GM21381 (cell line): ENCODE measurements at regions not wholly inside any gene's neighbourhood (a gene's known extent, or its start where the extent isn't known, plus 50 kb on each side); places are given as distances from the start of the nearest gene placed in this dataset.

Experiments
- ATAC-seq: cut with Tn5 transposase; IDR thresholded peaks from one replicate; pipeline ENCODE4 v1.9.1; 2021; ENCODE audit warnings: mild to moderate bottlenecking, moderate library complexity; ENCODE audit not compliant: unreplicated experiment

DNA sequence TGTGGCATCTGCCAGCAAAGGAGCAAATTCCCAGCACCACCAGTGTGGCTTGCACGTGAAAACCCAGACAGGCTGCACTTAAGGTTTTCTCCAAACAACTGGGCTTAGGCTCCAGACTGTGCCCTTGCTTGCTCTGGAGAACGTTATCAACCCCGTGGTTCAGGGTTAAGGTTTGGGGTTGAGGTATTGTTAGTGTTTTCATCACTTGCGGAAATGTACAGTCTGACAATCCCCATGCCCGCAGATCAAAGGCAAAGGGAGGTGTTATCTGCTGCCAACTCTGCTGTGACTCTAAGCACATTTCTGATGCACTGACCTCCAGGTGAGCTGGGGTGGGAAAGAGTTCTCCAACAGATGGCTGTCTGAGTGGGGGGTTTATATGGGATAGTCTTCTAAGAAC, 253.5 kb upstream of the NT5C1B start:
- no peak for ATAC-seq

DNA sequence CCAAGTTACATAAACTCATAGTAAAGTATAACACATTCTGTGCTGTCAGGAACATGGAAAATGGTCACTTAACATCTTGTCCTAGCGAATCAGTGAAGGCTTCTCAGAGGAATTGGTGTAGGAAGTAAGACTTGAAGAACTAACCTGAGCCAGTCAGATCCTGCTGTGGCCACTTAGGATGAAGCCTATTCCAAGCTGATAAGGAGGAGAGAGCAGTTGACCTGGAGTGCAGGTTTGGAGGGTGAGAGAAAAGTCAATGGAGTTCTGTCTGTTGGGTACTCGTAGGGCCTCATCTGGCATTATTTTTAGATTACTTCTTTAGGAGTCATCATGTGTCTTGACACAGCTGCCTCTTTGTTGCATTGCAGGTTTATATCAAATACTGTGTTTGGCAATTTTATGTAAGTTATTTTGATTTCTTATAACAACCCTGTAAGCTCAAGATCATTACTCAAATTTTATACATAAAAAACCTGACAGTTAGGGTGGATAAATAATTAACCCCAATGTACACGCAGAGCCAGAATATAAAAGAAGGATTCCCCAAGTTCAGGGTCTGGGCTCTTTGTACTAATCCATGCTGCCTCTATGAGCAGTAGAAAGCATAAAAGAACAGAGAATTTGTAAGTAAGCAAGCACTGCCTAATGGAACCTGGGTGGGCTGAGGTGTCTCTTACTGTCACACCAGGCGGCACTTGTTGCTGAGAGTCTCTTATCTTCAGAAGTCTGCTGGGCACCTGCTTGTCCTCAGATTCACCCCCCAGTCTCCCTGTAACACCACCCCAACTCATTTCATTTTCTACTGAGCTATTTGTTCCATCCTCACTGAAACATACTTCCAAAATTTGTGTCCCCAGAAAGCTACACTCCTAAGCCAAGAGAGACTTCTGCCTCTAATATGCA, 252.1 kb upstream of the NT5C1B start:
- no peak for ATAC-seq

DNA sequence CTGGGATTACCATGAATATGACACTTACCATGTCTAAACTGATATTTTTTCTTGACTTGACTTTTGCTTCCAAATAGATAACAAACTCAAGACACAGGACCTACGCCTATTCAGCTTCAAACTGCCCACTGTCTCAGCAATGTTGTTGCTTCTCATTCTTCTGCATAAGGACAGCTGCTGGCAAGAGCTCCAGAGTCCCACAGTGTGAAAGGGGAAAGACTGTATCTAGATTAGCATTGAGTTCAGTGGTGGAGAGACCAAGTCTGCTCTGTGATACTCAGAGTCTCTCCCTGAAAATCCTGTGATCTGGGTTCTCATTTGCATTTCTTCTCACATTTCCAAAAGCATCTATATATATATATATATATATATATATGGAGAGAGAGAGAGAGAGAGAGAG, 247.9 kb upstream of the NT5C1B start:
- no peak for ATAC-seq

DNA sequence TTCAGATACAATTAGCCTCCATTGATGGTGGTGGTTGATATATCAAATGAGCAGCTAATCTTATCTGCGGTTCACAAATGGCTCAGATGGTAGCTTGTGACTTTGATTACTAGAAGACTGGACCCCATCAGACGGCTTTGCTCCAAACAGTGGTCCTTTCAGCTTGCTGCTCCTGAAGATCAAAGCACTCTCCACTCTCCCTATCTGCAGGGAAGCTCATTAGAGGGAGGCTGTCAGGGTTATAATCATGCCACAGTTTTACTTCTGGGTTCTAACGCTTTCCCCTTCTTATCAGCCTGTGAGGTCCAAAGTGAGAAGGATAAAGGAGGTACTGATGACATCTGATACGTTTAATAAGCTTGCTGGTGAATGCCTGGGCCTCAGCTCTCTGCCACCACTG, 247.1 kb upstream of the NT5C1B start:
- ATAC-seq = no peak

DNA sequence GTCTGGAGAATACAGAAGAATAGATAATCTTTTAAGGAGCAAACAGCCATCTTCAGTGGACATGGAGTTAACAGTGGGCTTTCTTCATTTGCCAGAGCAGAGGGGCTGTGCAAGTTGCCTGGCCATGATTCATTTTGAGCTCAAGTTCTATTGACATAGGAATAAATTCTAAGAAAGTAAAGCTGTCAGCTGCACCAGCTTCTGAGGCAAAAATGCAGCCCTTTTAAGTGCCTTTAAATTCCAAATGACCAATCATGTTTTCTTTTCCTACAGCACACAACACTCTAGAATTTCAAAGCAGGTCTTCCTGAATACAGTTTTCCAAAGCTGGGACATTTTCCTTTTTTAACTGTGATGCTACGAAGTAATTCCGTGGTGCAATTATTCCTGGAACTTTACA, 246.4 kb upstream of the NT5C1B start:
- no peak for ATAC-seq

DNA sequence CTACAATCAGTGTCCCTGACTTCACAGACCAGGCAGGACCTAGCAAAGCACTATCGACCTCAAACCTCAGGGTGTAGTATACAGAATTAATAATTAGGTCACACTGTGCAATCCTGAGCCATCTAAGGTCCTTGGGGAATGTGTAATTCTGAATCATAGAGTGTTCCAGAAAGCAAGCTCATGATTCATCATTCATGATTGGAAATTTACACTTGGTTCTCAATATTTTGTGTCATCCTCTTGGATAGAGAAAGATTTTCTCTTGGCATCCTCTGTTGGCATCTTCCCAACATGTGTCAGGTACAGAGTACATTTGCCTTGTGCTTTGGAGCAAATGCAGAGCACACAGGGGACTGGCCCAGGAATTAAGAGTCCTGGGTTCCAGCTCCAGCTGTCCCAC, 245.0 kb upstream of the NT5C1B start:
- no peak for ATAC-seq

DNA sequence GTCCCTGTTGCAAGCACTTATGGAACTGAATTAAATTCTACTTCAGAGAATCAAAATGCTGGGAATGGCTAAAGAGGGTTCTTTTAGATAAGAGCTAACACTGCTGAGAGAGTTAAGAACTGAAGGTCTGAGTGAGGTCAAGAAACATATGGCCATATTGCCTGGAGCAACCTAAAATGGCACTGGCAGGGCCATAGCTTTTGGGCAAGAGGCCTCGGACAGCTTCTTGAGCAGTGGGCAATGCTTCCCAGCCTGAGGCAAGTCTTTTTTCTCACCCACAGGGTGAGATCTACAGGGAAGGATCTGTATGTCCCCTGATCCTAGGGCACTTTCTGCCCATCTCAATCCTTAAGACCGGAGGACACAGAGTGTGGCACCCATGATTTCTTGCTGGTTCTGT, 244.6 kb upstream of the NT5C1B start:
- ATAC-seq = no peak

DNA sequence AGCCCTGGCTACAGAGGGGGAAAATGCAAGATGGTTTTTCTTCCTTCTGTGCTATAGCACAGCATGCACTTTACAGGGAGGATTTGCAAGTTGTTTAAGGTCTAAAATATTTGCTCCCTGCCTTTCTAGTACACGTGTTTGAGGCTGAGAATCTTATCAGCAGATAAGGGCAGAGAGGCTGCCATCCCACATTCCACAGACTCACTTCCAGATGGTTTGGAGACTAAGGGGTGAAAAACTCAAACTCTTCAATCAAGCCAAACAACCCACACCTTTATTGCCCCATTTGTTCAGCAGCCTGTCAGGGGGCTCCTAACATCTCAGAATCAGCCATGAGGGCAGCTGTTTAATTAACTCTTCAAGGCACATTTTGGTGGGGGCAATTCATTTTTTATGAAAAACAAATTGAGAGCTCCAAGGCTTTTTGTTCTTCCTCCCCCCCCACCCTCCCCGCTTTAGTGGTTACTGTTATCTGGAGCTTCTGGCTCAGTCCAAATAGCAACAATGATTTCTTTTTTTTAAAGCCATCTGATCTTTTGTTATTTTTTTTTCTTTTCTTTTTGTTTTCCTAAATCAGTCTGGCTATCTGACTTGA, 242.6 kb upstream of the NT5C1B start:
- no peak for ATAC-seq

DNA sequence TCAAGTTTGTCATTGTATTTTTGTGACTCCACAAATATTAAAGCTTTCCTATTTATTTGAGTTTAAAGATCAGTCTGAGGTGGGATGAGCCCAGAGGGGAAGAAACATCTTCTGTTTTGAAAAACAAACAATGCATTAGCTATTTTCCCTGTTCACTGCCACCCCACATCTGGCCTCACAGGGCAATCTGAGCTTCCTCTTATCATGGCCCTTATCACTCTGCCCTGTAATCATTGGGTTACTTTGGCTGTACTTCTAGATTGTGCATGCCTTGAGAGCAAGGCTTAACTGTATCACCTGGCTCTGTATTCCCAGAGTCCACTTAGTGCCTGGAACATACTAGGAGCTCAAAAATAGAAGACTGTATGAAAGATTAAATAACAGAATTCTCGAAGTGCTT, 241.6 kb upstream of the NT5C1B start:
- ATAC-seq = no peak

DNA sequence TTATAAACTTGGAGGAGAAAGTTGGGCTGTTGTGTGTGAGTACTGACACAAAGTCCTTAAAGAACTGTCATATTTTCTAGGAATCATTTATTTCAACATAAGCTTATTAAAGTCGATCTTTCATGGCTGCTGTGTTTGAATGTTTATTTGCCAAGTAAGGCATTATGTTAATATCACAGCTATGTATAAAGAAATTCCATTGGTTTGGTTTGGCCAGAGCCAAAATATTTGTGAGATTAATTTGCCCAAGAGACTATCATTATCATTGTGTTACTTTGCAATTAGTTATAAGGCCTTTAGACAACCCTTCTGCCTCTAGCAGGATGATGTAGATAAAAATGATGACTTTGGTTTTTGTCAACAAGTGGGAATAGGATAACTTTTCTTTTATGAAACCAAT, 240.6 kb upstream of the NT5C1B start:
- no peak for ATAC-seq

DNA sequence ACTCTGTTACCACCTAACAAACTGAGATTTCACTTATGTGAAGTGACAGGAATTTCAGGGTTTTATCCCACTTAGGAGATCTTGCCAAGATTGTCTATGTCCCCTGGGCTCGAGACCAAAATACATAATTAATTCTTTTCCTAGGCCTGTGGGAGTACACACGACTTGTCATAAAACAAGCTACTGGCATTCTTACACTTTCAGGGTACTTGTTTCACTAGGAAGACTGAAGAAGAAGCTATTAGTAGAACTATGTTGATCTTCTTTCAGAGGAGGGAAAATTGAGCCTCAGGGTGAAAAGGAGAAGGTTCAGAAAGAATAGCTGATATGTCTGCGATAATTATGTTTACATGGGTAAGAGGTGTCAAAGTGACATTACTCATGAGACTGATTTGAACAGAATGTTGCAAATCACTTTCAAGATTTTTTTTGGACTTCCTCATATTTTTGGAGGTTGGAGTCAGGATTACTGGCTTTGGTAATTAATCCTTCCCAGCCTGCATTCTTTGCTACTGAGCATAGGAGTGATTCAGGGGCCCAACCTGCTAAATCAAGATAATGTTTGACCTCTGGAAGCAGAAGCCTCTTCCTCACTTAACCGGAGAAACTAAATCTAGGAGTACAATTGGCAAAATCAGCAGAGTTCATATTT, 240.0 kb upstream of the NT5C1B start:
- ATAC-seq = no peak

DNA sequence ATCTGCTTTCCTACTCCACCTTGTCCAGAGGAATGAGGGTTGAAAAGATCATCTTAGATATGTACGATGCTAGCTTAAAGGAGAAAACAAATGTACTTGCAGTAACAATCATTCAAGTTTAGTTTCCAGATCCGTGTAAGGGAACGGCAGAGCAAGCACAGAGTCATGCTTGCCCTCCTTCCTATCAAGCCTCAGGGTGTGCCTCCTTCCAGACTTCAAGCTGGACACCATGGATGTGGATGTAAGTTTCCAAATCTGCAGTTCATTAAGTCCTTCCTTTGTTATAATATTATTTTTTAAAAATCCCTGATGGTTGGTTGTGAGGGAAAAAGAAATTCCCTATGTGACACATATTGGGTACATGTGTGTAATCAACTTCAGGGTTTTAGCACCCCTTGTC, 238.9 kb upstream of the NT5C1B start:
- ATAC-seq = no peak

DNA sequence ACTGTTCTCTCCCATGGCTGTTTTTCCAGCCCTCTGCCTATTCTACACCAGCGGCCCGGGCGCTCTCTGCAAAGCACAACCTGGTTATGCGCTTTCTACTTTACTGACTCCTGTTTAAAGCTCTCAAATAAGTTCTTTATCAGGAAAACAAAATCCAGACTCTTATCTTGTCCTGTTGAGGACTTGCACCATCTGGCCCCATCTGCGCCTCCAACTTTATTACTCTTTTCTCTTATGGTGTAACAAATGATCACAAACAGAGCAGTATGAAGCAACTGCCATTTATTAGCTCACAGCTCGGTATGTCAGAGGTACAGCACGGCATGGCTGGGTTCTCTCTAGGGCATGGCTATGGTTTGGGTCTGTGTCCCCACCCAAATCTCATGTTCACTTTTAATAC, 236.5 kb upstream of the NT5C1B start:
- ATAC-seq = no peak

DNA sequence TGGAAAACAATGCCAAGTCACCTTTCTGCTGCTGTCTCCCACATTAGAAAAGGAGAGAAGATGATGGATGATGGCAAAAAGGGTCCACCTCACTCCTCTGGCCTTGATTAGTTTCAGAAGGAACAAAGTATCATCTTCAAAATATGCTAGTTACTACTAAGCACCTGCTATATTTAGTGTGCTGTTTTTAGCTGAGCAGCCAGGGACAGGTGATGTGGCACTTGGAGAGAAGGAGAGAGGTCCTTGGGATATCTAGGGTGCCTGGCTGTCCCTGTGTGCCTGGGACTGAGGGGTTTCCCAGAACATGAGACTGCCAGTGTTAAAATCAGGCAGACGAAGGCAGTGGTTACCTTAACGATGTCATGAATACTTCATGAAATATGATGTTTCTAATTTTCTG, 235.5 kb upstream of the NT5C1B start:
- ATAC-seq = no peak

DNA sequence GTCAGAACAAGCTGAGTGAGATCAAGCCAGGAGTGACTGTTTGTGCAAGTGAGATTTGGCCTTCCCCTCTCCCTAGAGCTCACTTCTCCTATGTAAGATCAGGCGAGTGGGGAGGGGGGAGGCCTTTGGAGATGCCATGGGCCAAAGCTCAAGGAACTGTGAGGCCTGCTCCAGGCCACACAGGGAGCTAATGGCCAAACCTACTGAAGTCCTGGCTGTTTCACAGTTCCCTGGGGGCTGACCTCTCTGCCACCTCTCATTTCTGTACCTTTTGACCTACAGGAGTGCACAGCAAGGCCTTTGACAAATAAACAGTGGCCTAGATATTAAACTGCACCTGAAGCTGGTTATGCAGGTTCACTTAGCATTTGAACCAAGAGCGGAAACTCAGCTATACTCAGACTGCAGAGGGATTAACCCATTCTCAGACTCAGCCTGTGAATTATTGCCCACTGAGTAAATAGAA, 235.0 kb upstream of the NT5C1B start:
- ATAC-seq = no peak

DNA sequence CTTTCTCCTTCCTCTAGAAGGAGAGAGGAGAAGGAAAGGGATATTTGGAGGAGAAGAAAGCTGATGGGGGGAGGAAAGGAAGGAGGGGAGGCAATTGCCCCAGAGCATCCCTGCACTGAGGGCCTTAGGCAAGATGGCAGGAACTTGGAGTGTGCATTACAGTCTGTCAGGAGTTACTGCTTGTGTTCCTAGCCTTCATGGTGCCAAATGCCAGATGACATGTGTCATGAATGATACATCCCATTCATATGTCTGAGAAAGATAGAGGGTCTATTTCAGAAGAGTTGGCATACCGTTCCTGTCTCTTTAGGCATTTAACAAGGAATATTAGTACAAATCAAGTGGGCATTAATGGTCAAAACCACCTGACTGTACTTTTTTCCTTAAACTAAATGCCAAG, 232.1 kb upstream of the NT5C1B start:
- no peak for ATAC-seq

DNA sequence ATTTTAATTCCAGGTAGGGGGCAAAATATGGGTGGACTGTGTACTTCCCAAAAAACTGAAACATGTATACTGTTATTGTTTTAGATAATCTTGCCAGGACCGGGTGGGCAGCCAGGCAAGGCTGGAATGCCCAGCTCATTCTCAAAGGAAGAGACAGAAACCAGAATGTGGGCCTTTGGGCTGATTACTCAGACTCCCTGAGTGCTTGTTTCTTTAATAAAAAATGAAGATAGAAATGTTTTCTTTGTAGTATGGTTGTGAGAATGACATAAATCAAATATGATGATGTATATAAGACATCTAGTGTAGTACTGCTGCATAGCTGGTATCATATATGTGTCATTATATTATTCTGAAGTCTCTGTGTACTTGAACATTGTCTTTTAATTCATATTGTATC, 231.6 kb upstream of the NT5C1B start:
- ATAC-seq = no peak

DNA sequence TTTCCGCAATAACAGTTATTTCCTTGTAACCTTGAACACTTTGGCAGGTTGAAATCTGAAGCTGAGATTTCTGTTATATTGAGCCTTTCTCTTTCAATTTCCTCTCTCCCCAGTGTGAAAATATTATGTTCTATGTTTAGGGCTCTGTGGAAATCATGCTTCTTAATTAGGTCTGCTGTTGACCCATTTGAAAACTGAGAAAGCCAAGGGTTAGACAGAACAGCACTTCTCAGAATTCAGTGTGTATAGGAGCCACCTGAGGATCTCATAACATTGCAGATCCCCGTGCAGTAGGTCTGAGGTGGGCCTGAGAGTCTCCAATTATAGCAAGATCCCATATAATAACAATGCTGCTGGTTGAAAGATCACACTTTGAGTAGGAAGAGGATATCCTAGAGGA, 230.2 kb upstream of the NT5C1B start:
- no peak for ATAC-seq

DNA sequence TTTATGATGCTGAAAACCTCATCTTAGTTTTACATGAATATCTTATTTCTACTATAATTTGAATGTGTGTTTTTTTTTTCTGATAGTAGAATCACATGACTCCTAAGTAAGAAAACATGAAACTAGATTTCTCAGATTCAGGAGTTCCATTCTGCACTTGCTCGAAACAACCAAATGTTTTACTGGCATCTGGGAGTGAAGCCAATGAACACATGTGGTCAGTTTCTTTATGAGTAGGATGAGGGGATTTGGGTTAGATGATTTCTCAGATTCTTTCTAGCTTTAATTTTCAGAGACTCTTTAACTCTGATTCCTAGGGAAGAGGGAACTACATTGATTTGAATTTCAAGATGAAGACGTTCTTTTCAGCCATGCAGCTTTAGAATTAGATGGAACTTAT, 225.0 kb upstream of the NT5C1B start:
- no peak for ATAC-seq

DNA sequence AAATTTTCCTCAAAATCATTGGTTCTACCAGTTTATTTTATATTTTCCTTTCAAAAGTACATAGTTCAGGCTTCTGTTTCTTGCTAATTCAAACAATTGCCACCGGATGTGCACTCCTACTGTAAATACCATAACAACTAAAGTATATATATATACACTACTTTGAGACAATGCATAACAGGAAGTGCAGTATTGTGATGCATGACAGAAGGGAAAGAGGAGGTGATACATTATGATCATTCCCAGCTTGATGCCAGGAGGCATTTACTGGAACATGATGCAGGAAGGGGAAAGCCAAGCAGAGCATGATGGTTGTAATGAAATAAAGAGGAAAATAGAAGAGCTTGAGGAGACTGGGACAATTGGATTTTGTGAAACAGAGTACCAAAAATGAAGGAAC, 215.2 kb upstream of the NT5C1B start:
- no peak for ATAC-seq

DNA sequence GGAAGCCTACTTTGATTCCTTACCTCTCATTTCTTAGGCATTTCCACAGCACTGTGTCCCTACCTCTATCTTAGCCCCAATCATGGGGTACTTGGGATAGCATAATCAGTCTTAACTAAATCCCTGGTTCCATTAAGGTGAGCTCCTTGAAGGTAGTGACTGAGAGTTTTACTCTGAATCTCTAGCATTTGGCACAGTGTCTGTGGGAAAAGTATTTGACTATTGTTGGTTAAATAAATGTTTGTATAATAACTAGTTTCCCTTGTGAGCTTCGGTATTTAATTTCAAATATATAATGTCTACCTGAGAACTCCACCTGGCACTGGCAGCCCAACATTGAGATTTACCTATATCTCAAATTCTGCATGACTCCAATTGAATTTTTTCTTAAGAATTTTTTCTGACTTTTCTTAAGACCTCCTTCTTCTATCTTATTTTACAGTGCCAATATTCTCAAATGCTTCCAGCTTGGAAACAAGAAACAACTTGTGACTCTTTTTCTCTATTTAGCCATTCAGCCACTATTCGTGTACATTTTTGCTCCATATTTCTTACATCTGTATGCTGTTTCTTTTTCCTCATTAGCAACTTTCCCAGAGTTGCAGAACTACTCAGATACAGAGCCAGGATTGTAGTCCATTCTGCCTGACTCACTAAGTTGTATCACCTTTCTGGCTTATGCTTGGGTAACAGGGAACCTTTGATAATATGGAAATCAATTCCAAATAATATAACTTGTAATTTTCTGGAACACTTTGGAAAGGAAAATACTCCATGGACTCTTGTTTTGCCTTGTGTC, 214.0 kb upstream of the NT5C1B start:
- no peak for ATAC-seq
